BJ (cell line): ENCODE measurements at regions not wholly inside any gene's neighbourhood (a gene's known extent, or its start where the extent isn't known, plus 50 kb on each side); places are given as distances from the start of the nearest gene placed in this dataset.
"Not testable (repeated sequence)": the region's sequence is repeated elsewhere in the genome, so short reads cannot be mapped to it uniquely, and the experiment has no call there.

ENCODE experiments used
- CTCF ChIA-PET: fragments of 350-600 bp; formaldehyde crosslinking; extraction: SDS; loops from one replicate; lab custom pipeline; 2021; ENCODE audit warnings: antibody characterized with exemption, inconsistent platforms; lab: Yijun Ruan, JAX
- POLR2A ChIA-PET: fragments of 300-600 bp; sonication (Branson Sonifier 250); formaldehyde crosslinking; extraction: SDS; loops from one replicate; lab custom pipeline; 2021; ENCODE audit warnings: antibody characterized with exemption; lab: Charles Lee
- DNase-seq: peaks from one replicate; pipeline ENCODE4 v3.0.0-alpha.2; 2011; ENCODE audit warnings: low read depth
- H3K27me3 ChIP-seq: 2 replicates; pipeline ENCODE4 v1.6.0; 2011; ENCODE audit warnings: low read length; ENCODE audit not compliant: control insufficient read depth, insufficient read depth
- H3K36me3 ChIP-seq: 2 replicates; pipeline ENCODE4 v1.5.1; 2011; ENCODE audit warnings: low read length; ENCODE audit not compliant: control insufficient read depth, insufficient read depth
- H3K4me3 ChIP-seq: 2 replicates; pipeline ENCODE4 v1.5.1; 2011; ENCODE audit warnings: low read depth, mild to moderate bottlenecking, control low read depth, low read length
- TF ChIP-seq, protein P1 (sequence below): IDR thresholded peaks from 2 replicates; pipeline ENCODE4 v1.5.1; 2011; ENCODE audit warnings: low read depth, mild to moderate bottlenecking, control low read depth, inconsistent platforms, low read length, moderate library complexity; ENCODE audit not compliant: insufficient read depth

GRCh38 chr5:30380228-30380627, 813.3 kb upstream of the CDH6 start:
- no peaks in the 10 kb centered on the region for H3K27me3 ChIP-seq
- TF ChIP-seq, protein P1, sequence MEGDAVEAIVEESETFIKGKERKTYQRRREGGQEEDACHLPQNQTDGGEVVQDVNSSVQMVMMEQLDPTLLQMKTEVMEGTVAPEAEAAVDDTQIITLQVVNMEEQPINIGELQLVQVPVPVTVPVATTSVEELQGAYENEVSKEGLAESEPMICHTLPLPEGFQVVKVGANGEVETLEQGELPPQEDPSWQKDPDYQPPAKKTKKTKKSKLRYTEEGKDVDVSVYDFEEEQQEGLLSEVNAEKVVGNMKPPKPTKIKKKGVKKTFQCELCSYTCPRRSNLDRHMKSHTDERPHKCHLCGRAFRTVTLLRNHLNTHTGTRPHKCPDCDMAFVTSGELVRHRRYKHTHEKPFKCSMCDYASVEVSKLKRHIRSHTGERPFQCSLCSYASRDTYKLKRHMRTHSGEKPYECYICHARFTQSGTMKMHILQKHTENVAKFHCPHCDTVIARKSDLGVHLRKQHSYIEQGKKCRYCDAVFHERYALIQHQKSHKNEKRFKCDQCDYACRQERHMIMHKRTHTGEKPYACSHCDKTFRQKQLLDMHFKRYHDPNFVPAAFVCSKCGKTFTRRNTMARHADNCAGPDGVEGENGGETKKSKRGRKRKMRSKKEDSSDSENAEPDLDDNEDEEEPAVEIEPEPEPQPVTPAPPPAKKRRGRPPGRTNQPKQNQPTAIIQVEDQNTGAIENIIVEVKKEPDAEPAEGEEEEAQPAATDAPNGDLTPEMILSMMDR = no peak
- CTCF ChIA-PET = no interaction called here
- no peak for DNase-seq
- H3K4me3 ChIP-seq = no peak overlapping the region
- POLR2A ChIA-PET = no interaction called here
- no peaks in the 10 kb centered on the region for H3K36me3 ChIP-seq

DNA sequence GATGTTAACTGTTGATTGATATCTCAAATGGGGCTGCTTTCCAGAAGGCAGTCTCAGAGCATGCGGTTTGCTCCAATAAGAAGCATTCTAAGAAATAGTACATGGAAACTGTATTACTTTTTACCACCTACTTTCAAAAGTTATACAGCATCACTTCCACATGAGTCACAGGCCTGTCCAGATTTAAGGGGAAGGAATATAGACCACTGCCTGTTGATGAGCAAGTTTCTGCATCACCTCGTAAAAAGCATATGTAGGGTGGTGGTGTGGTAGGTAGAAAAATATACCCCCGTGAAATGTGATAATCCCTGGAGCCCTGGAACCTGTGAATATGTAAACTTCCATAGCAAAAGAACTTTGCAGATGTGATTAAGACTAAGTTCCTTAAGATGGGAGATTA, 816.6 kb upstream of the CDH6 start:
- TF ChIP-seq, protein P1 = no peak
- DNase-seq = no peak
- POLR2A ChIA-PET = no interaction called here
- Histone ChIP-seq H3K36me3 (no peaks in the 10 kb centered on the region), H3K4me3 (no peak overlapping the region), H3K27me3 (no peaks in the 10 kb centered on the region)
- CTCF ChIA-PET = no interaction called here

DNA sequence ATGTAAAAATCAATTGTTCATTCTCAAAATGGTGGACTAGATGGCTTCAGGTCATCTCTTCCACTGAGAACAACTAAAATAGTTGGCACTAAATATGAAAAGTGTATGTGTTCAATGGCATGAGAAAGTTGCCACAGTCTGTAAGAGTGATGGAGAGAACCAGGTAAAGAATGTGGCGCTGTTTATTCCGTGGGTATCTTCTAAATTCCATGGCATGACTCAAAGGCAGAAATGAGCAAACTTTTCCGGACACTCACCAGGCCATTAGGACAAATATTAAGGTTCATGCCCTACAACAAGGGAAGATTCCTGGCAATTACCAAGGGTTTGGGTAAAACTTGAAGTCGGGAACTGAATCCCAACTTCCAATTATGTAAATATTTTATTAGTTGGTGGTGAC, 825.4 kb upstream of the CDH6 start:
- Histone ChIP-seq H3K4me3 (no peak overlapping the region), H3K36me3 (no peaks in the 10 kb centered on the region), H3K27me3 (no peaks in the 10 kb centered on the region)
- DNase-seq = no peak
- TF ChIP-seq, protein P1 = no peak
- CTCF ChIA-PET = no interaction called here
- POLR2A ChIA-PET = no interaction called here

- DNase-seq, H3K36me3 ChIP-seq, POLR2A ChIA-PET, H3K27me3 ChIP-seq, H3K4me3 ChIP-seq, CTCF ChIA-PET: not testable (repeated sequence)
Measured at GRCh38 chr5:30365031-30365430, 828.5 kb upstream of the CDH6 start.

DNA sequence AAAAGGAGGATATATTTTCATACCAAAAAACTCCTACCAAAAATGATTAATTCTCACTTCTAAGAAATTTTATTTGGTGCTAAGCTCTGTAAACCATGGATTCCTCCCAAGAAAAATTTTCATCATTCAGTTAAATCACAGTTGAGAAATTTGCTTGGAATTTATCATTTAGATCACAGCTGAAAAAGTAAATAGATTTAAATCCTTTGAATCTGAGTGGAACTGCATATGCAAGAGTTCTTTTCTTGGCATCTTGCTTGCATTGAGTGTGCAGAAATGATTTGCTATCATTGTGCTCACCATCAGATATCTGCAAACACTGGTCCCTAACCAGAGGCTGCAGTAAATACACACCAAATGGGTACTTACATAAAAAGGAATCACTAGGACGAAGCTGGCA, 836.1 kb upstream of the CDH6 start:
- H3K27me3 ChIP-seq = no peaks in the 10 kb centered on the region
- no peak overlapping the region for H3K4me3 ChIP-seq
- TF ChIP-seq, protein P1 = no peak
- ChIA-PET CTCF (interaction anchor here (0.7 kb wide), 1 partner anchor 521 kb away, joined by 5 read pairs; no protein-coding TSS in a partner anchor), POLR2A (no interaction called here)
- DNase-seq = no peak
- no peaks in the 10 kb centered on the region for H3K36me3 ChIP-seq

DNA sequence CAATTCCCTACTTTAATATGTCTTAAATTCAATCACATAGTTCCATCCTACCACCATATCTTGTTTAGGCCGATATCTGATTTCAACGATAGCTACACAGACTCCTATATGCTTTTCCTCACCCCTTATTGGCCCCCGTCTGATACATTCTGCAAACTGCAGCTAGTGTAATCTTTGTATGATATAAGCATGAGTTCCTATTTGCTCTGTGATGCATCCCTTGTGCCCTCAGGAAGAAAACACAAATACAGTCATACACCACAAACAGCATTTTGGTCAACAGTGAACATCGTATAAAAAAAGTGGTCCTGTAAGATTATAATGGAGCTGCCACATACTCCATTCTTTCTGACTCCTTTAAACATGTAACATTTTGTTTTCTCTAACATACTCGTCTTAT, 837.8 kb upstream of the CDH6 start:
- POLR2A ChIA-PET = no interaction called here
- H3K36me3 ChIP-seq = no peaks in the 10 kb centered on the region
- TF ChIP-seq, protein P1 = no peak
- DNase-seq = no peak
- CTCF ChIA-PET = interaction anchor here (1.1 kb wide), 1 partner anchor 1060 kb away, joined by 3 read pairs; no protein-coding TSS in a partner anchor
- H3K4me3 ChIP-seq = no peak overlapping the region
- no peaks in the 10 kb centered on the region for H3K27me3 ChIP-seq
